Smooth muscle cell (in vitro differentiated cells): ENCODE measurements at regions not wholly inside any gene's neighbourhood (a gene's known extent, or its start where the extent isn't known, plus 50 kb on each side); places are given as distances from the start of the nearest gene placed in this dataset.

Experiments
- DNase-seq: peaks from one replicate; lab custom pipeline; 2025; ENCODE audit not compliant: unreplicated experiment; lab: John Stamatoyannopoulos, UW
- H2AFZ ChIP-seq: fragments of 200-600 bp; sonication (generic); 2 replicates; pipeline ENCODE4 v1.6.0; 2016; ENCODE audit warnings: antibody characterized with exemption, low read depth, mild to moderate bottlenecking
- H3F3A ChIP-seq: fragments of 200-600 bp; sonication (generic); 2 replicates; pipeline ENCODE4 v1.6.0; 2017; ENCODE audit warnings: antibody characterized with exemption, low read depth
- H3K27ac ChIP-seq: fragments of 200-600 bp; sonication (generic); 2 replicates; pipeline ENCODE4 v1.5.1; 2016; ENCODE audit warnings: low read depth, mild to moderate bottlenecking
- H3K27me3 ChIP-seq: fragments of 200-600 bp; sonication (generic); 2 replicates; pipeline ENCODE4 v1.6.1; 2016; ENCODE audit warnings: low read depth, mild to moderate bottlenecking
- H3K36me3 ChIP-seq: fragments of 200-600 bp; sonication (generic); 2 replicates; pipeline ENCODE4 v1.5.1; 2016; ENCODE audit warnings: low read depth
- H3K4me1 ChIP-seq: fragments of 200-600 bp; sonication (generic); 2 replicates; pipeline ENCODE4 v1.5.1; 2016; ENCODE audit warnings: low read depth
- H3K4me2 ChIP-seq: fragments of 200-600 bp; sonication (generic); 2 replicates; pipeline ENCODE4 v1.6.0; 2016; ENCODE audit warnings: mild to moderate bottlenecking
- H3K4me3 ChIP-seq: fragments of 200-600 bp; sonication (generic); 2 replicates; pipeline ENCODE4 v1.5.1; 2016; ENCODE audit warnings: mild to moderate bottlenecking
- H3K79me2 ChIP-seq: fragments of 200-600 bp; sonication (generic); 2 replicates; pipeline ENCODE4 v1.6.0; 2016; ENCODE audit warnings: low read depth, mild to moderate bottlenecking
- H3K9ac ChIP-seq: fragments of 200-600 bp; sonication (generic); 2 replicates; pipeline ENCODE4 v1.6.0; 2016; ENCODE audit warnings: low read depth
- H3K9me3 ChIP-seq: fragments of 200-600 bp; sonication (generic); replicated peaks from 2 replicates; pipeline ENCODE4 v1.5.1; 2016; ENCODE audit warnings: low read depth
- H4K20me1 ChIP-seq: fragments of 200-600 bp; sonication (generic); 2 replicates; pipeline ENCODE4 v1.6.0; 2016; ENCODE audit warnings: low read depth
- CTCF ChIP-seq: fragments of 200-600 bp; sonication (generic); IDR thresholded peaks from 2 replicates; pipeline ENCODE4 v1.5.1; 2017; ENCODE audit warnings: borderline replicate concordance, mild to moderate bottlenecking, antibody characterized with exemption; ENCODE audit not compliant: insufficient read depth, poor library complexity, severe bottlenecking
- WGBS: methylation state at CpG from one replicate; pipeline ENCODE4 v1.1.7; 2016; ENCODE audit warnings: low lambda C conversion rate; 5-methylcytosine and 5-hydroxymethylcytosine counted together

- H3K36me3 ChIP-seq, result no peaks in the 10 kb centered on the region
- H2AFZ ChIP-seq, result no peak overlapping the region
- H4K20me1 ChIP-seq, result no peaks in the 10 kb centered on the region
- H3K79me2 ChIP-seq, result no peaks in the 10 kb centered on the region
- H3K4me3 ChIP-seq, result no peak overlapping the region
- H3K27me3 ChIP-seq, result no peaks in the 10 kb centered on the region
- 87% methylated on average over 6 of the region's 6 CpGs for WGBS
- no peak for DNase-seq
- no peaks in the 10 kb centered on the region for H3K9me3 ChIP-seq
- TF ChIP-seq CTCF, result no peak
- no peak overlapping the region for H3K9ac ChIP-seq
- H3K4me1 ChIP-seq, result no peaks in the 10 kb centered on the region
- H3K4me2 ChIP-seq, result no peak overlapping the region
- H3F3A ChIP-seq, result no peaks in the 10 kb centered on the region
- no peak overlapping the region for H3K27ac ChIP-seq
Observed at GRCh38 chr3:177730814-177731213, 533.5 kb upstream of the TBL1XR1 start.

- no peak for DNase-seq
- no peak overlapping the region for H3K4me2 ChIP-seq
- 60% methylated on average over 3 of the region's 3 CpGs for WGBS
- H3K9ac ChIP-seq, result no peak overlapping the region
- no peaks in the 10 kb centered on the region for H3K79me2 ChIP-seq
- no peak overlapping the region for H3K4me3 ChIP-seq
- H3F3A ChIP-seq, result no peaks in the 10 kb centered on the region
- H4K20me1 ChIP-seq, result no peaks in the 10 kb centered on the region
- H2AFZ ChIP-seq, result no peak overlapping the region
- no peaks in the 10 kb centered on the region for H3K9me3 ChIP-seq
- no peaks in the 10 kb centered on the region for H3K27me3 ChIP-seq
- no peak for TF ChIP-seq CTCF
- H3K27ac ChIP-seq, result no peak overlapping the region
- no peaks in the 10 kb centered on the region for H3K36me3 ChIP-seq
- H3K4me1 ChIP-seq, result no peaks in the 10 kb centered on the region
Observed at GRCh38 chr3:177731644-177732268, 534.5 kb upstream of the TBL1XR1 start.

GRCh38 chr3:177733233-177733632 is 536.0 kb upstream of the TBL1XR1 start:
- Histone ChIP-seq H3K9me3 (no peaks in the 10 kb centered on the region), H3K79me2 (no peaks in the 10 kb centered on the region), H3K4me3 (no peak overlapping the region), H4K20me1 (no peaks in the 10 kb centered on the region), H3K4me2 (no peak overlapping the region), H3K27ac (no peak overlapping the region), H3K36me3 (no peaks in the 10 kb centered on the region), H2AFZ (peak overlapping the region; percentile 75), H3K27me3 (no peaks in the 10 kb centered on the region), H3K4me1 (no peaks in the 10 kb centered on the region), H3K9ac (no peak overlapping the region), H3F3A (no peaks in the 10 kb centered on the region)
- 45% methylated on average over 1 of the region's 1 CpG for WGBS
- DNase-seq, result no peak
- no peak for TF ChIP-seq CTCF

GRCh38 chr3:177733936-177734335 is 536.7 kb upstream of the TBL1XR1 start:
- no peaks in the 10 kb centered on the region for H3F3A ChIP-seq
- H3K36me3 ChIP-seq, result no peaks in the 10 kb centered on the region
- H3K9me3 ChIP-seq, result no peaks in the 10 kb centered on the region
- no peak overlapping the region for H3K4me3 ChIP-seq
- H3K27ac ChIP-seq, result no peak overlapping the region
- H3K79me2 ChIP-seq, result no peaks in the 10 kb centered on the region
- H3K4me1 ChIP-seq, result no peaks in the 10 kb centered on the region
- DNase-seq, result no peak
- no peak for TF ChIP-seq CTCF
- H3K4me2 ChIP-seq, result no peak overlapping the region
- WGBS, result 98% methylated on average over 2 of the region's 2 CpGs
- no peaks in the 10 kb centered on the region for H4K20me1 ChIP-seq
- H3K27me3 ChIP-seq, result no peaks in the 10 kb centered on the region
- no peak overlapping the region for H3K9ac ChIP-seq
- no peak overlapping the region for H2AFZ ChIP-seq
